ENCODE measurements at regions not wholly inside any gene's neighbourhood (a gene's known extent, or its start where the extent isn't known, plus 50 kb on each side); places are given as distances from the start of the nearest gene placed in this dataset.

- no peak for TF ChIP-seq RAD21 (conservative IDR thresholded peaks at IDR 0.05)
- TF ChIP-seq EP300 (conservative IDR thresholded peaks at IDR 0.05; ENCODE audit: poor library complexity, severe bottlenecking): no peak
- TF ChIP-seq EZH2 (IDR thresholded peaks at IDR 0.05; ENCODE audit: borderline replicate concordance, insufficient read depth, low read length, poor library complexity, severe bottlenecking): no peak
- TF ChIP-seq REST (IDR thresholded peaks at IDR 0.05; ENCODE audit: borderline replicate concordance): no peak
- no peak for TF ChIP-seq CTCF (IDR thresholded peaks at IDR 0.05; ENCODE audit: poor library complexity, severe bottlenecking)
Measured at GRCh38 chr6:99818161-99818560, 175.9 kb downstream of the MCHR2 start.

Data from neural cell (in vitro differentiated cells).